Activated naive CD8-positive, alpha-beta T cell (primary cell): ENCODE measurements at regions not wholly inside any gene's neighbourhood (a gene's known extent, or its start where the extent isn't known, plus 50 kb on each side); places are given as distances from the start of the nearest gene placed in this dataset.

ENCODE experiments used
- H3K27ac Mint-ChIP-seq: one replicate; pipeline ENCODE4 v1.8.0; 2021; ENCODE audit warnings: mixed read lengths
- H3K27me3 Mint-ChIP-seq: one replicate; pipeline ENCODE4 v1.8.0; 2021; ENCODE audit warnings: mixed read lengths
- H3K36me3 Mint-ChIP-seq: one replicate; pipeline ENCODE4 v1.8.0; 2021; ENCODE audit warnings: mixed read lengths
- H3K4me1 Mint-ChIP-seq: one replicate; pipeline ENCODE4 v1.8.0; 2021; ENCODE audit warnings: low read depth, mixed read lengths
- H3K4me3 Mint-ChIP-seq: one replicate; pipeline ENCODE4 v1.8.0; 2021; ENCODE audit warnings: mild to moderate bottlenecking, mixed read lengths
- H3K9me3 Mint-ChIP-seq: one replicate; pipeline ENCODE4 v1.8.0; 2021; ENCODE audit warnings: low read depth, mixed read lengths

DNA sequence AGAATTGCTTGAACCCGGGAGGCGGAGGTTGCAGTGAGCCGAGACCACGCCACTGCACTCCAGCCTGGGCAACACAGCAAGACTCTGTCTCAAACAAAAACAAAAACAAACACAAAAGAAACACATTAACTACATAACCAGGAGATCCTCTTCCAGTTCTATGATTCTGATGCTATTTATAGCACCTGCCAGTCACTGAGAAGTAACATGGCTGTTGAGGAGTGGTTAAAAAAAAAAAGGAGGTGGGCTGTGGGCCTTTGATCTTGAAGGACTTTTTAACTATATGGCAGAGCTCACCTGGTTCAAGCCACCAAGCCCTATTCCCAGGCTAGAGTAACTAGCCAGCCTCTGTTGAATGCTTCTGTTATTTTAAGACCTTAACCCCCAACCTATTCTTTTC, 148.8 kb downstream of the ZBTB18 start:
- Mint-ChIP-seq H3K27me3 (no peaks in the 10 kb centered on the region), H3K4me1 (no peaks in the 10 kb centered on the region), H3K4me3 (no peak overlapping the region), H3K27ac (no peak overlapping the region), H3K36me3 (no peaks in the 10 kb centered on the region), H3K9me3 (no peaks in the 10 kb centered on the region)

DNA sequence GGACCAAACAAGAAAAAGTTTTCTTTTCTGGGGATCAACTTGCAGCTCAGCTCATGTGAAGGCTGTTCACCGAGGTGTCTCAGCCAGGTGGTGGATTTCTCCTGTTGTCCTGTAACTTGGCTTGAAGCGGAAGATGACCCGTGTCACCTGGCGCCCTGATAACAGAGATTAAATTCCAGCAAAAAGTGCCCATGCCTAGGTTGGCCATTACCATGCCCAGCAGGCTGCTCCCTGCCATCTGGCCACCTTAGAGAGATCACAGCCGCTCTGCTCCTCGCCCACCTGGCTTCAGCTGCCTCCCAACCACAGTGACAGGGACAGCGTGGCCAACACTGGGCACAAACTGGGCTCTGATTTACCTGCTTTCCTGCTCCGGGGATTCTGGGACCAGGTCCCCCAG, 149.5 kb downstream of the ZBTB18 start:
- no peak overlapping the region for H3K27ac Mint-ChIP-seq

DNA sequence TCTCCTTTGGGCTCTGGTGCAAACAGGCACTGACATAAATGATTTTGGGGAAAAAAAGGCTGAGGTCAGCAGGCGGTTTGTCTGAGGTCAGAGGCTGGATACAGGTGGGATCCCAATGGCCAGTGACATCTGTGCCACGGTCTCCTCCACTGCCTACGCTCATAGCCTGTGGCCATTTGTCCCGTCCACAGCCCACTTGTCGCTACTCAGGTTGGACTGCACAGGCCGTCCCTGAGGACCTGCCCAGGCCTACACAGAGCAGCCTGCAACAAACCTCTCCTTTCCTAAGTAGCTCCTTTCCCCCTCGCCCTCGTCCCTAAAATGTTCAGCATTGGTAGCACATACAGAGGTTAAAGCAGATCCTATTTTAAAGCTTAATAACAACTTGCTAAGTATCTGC, 150.7 kb downstream of the ZBTB18 start:
- Mint-ChIP-seq H3K9me3 (no peaks in the 10 kb centered on the region), H3K4me1 (no peaks in the 10 kb centered on the region), H3K36me3 (no peaks in the 10 kb centered on the region), H3K27me3 (no peaks in the 10 kb centered on the region), H3K4me3 (no peak overlapping the region), H3K27ac (no peak overlapping the region)

More for the DNA sequence above, 149.5 kb downstream of the ZBTB18 start:
- Mint-ChIP-seq H3K36me3 (no peaks in the 10 kb centered on the region), H3K9me3 (no peaks in the 10 kb centered on the region), H3K4me1 (no peaks in the 10 kb centered on the region), H3K4me3 (no peak overlapping the region), H3K27me3 (no peaks in the 10 kb centered on the region)

DNA sequence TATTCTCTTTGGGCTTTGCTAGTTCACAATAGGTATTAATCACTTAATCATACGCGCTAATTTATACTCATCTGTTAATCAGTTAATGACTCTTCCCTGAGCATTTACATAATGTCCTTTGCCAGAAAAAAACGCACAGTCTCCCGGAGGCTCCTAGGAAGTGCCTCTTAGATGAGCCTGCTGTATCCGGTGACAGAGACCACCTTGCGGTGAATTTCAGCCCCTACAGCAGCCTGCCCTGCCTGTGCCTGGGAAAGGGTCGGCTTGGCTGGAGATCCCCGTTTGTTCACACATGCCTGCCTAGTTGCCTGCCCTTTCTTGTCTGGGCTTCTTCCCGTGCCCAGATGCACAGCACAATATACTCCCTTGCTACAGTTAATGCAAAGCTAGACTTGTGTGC, 152.9 kb downstream of the ZBTB18 start:
- H3K27me3 Mint-ChIP-seq: no peaks in the 10 kb centered on the region
- no peaks in the 10 kb centered on the region for H3K4me1 Mint-ChIP-seq
- H3K27ac Mint-ChIP-seq: no peak overlapping the region
- no peaks in the 10 kb centered on the region for H3K36me3 Mint-ChIP-seq
- H3K4me3 Mint-ChIP-seq: no peak overlapping the region
- no peaks in the 10 kb centered on the region for H3K9me3 Mint-ChIP-seq

DNA sequence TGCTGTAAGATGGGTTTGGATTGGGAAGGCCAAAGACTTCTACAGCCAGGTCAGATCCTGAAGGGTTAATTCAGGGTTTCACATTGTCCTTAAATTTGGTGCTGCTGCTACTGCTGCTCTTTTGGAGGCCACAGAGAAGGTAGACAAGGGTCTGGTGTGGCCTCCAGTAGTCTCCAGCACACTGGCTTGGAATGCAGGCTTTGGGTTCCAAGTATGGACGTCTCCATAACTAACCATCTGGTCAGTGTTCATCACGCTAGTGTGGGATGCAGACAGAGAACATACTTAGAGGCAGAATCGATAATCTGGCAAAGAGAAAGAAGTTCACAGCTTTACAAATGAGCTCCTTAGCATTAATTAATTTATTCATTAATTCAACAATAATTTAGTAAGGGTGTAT, 154.1 kb downstream of the ZBTB18 start:
- no peaks in the 10 kb centered on the region for H3K9me3 Mint-ChIP-seq
- no peak overlapping the region for H3K4me3 Mint-ChIP-seq
- H3K27ac Mint-ChIP-seq: no peak overlapping the region
- no peaks in the 10 kb centered on the region for H3K36me3 Mint-ChIP-seq
- H3K4me1 Mint-ChIP-seq: no peaks in the 10 kb centered on the region
- no peaks in the 10 kb centered on the region for H3K27me3 Mint-ChIP-seq

DNA sequence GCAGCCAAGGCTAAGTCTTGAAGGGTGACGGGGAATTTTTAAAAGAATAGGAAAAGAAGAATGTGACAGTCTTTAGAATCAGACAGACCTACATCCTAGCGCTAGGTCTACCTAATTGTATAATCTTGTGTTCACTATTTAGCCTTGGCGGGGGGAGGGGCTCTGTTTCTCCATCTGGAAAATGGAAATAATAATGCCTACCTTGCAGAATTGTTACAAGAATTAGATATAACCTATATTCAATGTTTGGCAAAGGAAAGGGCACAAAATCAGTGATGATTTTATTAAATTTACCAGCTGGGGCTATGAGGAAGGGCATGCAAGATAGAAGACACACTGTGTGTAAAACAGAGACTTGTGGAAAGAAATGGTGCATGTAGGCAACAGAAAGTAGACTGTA, 154.8 kb downstream of the ZBTB18 start:
- H3K27ac Mint-ChIP-seq: no peak overlapping the region
- no peaks in the 10 kb centered on the region for H3K9me3 Mint-ChIP-seq
- H3K4me3 Mint-ChIP-seq: no peak overlapping the region
- no peaks in the 10 kb centered on the region for H3K27me3 Mint-ChIP-seq
- no peaks in the 10 kb centered on the region for H3K36me3 Mint-ChIP-seq
- H3K4me1 Mint-ChIP-seq: no peaks in the 10 kb centered on the region

DNA sequence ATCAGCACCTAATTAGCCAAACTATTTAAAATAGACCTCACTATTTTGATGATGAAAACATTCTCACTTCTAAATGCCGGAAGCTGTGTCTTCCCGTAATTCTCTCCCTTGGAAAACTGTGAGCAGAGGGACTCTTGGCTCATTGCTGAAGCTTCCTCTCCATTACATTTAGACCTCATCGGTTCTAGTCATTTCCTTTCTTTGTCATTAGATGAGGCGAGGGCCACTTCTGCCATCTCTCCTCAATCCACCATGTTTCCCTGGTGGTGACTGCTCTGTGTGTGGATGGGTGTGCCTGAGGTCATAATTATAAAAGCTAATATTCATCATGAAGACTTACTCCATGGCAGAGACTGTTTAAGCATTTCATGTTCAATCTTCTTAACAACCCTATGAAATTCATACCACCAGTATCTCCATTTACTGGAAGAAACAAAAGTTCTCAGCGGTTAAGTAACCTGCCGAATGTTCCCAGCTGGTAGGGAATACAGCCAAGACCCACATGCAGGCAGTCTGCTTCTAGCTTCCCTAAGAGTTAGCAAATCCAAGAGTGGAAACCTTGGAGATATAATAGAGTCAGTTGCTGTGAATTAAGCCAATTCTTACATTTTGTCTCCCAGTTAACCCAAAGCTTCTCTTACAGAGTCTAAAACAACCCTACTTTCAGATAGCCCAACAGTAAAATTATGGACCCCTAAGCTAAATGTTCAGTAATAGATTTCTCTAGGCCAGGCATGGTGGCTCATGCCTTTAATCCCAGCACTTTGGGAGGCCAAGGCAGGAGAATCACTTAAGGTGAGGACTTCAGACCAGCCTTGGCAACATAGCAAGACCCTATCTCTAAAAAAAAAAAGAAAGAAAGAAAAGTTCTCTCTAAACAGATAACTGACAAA, 156.2 kb downstream of the ZBTB18 start:
- Mint-ChIP-seq H3K4me3 (no peak overlapping the region), H3K27me3 (no peaks in the 10 kb centered on the region), H3K36me3 (no peaks in the 10 kb centered on the region), H3K9me3 (no peaks in the 10 kb centered on the region), H3K4me1 (no peaks in the 10 kb centered on the region), H3K27ac (no peak overlapping the region)

DNA sequence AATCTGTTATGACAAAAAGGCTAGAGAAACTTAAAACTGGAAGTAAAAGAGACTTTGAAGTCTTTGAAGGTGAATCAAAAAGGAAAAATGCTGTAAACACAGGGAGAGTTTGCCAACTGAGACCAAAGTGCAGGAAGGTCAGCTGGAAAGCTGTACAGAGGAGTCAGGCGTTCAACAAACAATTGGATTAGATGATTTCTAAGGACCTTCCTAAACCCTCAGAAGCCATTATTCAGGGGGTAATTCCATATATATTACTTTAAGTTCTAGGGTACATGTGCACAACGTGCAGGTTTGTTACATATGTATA, 156.8 kb downstream of the ZBTB18 start:
- H3K27ac Mint-ChIP-seq: no peak overlapping the region
- no peak overlapping the region for H3K4me3 Mint-ChIP-seq
- H3K36me3 Mint-ChIP-seq: no peaks in the 10 kb centered on the region
- no peaks in the 10 kb centered on the region for H3K9me3 Mint-ChIP-seq
- no peaks in the 10 kb centered on the region for H3K4me1 Mint-ChIP-seq
- no peaks in the 10 kb centered on the region for H3K27me3 Mint-ChIP-seq

DNA sequence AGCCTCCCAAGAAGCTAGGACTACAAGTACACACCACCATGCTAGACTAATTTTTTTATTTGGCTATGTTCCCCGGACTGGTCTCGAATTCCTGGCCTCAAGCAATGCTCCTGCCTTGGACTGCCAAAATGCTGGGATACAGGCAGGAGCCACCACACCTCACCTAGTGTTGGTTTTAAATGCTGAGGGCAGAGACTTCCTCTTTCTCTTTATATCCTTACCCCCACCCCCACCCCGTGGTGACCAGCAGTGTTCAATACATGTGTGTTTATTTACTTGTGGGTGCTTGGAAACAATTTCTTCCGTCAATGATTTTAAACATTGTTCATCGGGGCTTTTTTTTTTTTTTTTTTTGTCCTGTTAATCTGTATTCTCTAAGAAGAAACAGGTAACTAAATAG, 158.9 kb downstream of the ZBTB18 start:
- no peaks in the 10 kb centered on the region for H3K4me1 Mint-ChIP-seq
- no peak overlapping the region for H3K27ac Mint-ChIP-seq

DNA sequence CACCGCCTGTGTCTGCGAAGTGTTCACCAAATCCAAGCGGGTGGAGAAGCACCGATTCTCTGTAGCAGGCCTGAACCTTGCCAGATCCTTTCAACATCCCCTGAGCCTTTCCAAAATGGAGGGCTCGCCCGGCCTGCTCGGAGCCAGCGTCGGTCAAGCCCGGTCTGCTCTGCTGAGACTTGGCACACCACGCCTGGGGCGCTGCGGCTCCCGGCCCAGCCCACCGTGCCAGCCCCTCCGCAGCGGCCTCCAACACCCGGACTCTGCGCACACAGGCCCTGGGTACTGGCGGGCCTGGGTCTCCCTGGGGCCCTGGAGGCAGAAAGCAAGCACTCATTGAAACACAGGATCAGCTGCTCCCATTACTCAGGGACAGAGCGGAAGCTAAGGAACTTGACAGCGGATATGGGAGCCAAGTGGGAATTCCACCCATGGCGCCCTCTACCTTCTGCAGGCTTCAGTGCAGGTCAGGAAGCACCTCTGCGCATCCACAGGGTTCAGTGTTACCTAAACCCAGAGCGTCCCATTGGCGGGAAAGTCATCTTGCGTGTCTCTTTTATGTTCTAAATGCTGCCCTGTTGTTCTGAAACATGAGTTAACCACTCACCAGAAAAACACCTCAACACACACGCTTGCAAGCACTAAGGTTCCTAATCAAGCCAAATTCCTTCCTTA, 159.9 kb downstream of the ZBTB18 start:
- H3K27me3 Mint-ChIP-seq: no peaks in the 10 kb centered on the region
- no peaks in the 10 kb centered on the region for H3K9me3 Mint-ChIP-seq
- no peak overlapping the region for H3K27ac Mint-ChIP-seq
- H3K4me3 Mint-ChIP-seq: no peak overlapping the region
- H3K36me3 Mint-ChIP-seq: no peaks in the 10 kb centered on the region
- H3K4me1 Mint-ChIP-seq: no peaks in the 10 kb centered on the region

More for the DNA sequence above, 158.9 kb downstream of the ZBTB18 start:
- Mint-ChIP-seq H3K9me3 (no peaks in the 10 kb centered on the region), H3K36me3 (no peaks in the 10 kb centered on the region), H3K27me3 (no peaks in the 10 kb centered on the region), H3K4me3 (no peak overlapping the region)

DNA sequence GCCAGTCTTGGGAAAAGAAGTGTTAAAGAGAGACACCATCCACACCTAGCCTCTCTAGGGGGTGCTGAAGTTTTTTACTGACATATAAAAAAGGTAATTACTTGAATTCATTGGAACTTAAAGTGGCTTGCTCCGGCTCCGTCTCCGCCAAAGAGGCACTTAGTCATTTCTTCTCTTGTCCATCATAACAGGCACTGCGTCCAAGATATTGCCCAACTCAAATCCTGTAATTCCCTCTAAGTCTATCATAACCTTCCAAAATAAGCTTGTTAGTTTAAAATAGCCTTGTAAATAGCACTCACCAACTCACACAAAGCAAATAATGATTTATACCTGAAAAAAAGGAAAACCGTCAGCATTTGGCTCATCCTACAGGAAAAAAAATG, 160.5 kb downstream of the ZBTB18 start:
- H3K4me1 Mint-ChIP-seq: no peaks in the 10 kb centered on the region
- H3K36me3 Mint-ChIP-seq: no peaks in the 10 kb centered on the region
- no peak overlapping the region for H3K27ac Mint-ChIP-seq
- H3K4me3 Mint-ChIP-seq: no peak overlapping the region
- H3K9me3 Mint-ChIP-seq: no peaks in the 10 kb centered on the region
- H3K27me3 Mint-ChIP-seq: no peaks in the 10 kb centered on the region

DNA sequence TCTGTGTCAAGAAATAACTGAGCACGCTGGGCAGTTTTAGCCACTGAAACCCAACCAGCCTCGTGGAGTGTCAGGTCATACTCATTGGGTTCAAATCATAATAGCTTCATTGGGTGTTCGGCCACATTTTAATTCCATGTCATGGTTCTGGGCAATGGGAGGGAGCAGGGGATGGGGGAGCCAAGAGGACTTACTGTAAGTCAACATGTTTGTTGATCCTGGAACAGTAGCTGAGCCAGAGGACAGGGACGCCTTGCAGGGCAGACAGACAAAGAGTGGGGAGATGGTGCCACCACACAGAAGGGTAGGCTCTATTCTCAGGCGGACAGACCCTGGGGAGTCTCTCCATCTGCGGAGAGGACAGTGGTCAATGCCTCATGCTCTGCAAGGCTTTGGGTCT, 161.1 kb downstream of the ZBTB18 start:
- Mint-ChIP-seq H3K27me3 (no peaks in the 10 kb centered on the region), H3K27ac (no peak overlapping the region), H3K4me1 (no peaks in the 10 kb centered on the region), H3K36me3 (no peaks in the 10 kb centered on the region), H3K9me3 (no peaks in the 10 kb centered on the region), H3K4me3 (no peak overlapping the region)

DNA sequence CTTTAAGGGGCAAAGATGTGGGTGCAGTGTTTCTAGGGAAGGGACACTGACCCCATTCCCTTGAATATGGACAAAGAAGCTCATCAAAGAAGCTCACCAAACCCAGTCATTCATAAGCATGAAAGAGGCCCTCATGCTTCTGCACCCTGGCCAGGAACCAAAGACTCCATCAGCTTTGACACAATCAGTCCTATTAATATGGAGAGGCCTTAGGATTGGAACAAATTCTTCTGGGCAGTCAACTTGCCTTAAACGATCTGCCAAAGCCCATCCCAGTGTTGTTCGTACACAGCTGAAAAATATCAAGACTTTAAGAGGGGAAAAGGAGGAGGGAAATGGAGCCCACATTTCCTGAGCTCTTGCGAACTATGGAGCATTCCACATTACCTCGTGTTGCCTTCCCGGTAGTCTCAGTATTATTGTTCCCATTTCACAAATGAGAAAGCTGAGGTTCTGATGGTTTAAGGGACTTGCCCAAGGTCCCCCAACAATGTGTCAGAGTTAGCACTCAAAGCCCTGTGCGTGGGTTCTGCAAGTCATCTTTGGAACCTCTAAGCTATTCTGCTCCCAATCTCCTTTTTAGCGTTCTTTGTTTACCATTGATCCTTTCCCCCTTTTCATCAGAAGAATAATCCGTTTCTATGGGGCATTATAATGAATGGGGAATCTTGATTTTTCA, 161.9 kb downstream of the ZBTB18 start:
- no peaks in the 10 kb centered on the region for H3K9me3 Mint-ChIP-seq
- H3K36me3 Mint-ChIP-seq: no peaks in the 10 kb centered on the region
- H3K27ac Mint-ChIP-seq: no peak overlapping the region
- no peaks in the 10 kb centered on the region for H3K4me1 Mint-ChIP-seq
- no peaks in the 10 kb centered on the region for H3K27me3 Mint-ChIP-seq
- no peak overlapping the region for H3K4me3 Mint-ChIP-seq

DNA sequence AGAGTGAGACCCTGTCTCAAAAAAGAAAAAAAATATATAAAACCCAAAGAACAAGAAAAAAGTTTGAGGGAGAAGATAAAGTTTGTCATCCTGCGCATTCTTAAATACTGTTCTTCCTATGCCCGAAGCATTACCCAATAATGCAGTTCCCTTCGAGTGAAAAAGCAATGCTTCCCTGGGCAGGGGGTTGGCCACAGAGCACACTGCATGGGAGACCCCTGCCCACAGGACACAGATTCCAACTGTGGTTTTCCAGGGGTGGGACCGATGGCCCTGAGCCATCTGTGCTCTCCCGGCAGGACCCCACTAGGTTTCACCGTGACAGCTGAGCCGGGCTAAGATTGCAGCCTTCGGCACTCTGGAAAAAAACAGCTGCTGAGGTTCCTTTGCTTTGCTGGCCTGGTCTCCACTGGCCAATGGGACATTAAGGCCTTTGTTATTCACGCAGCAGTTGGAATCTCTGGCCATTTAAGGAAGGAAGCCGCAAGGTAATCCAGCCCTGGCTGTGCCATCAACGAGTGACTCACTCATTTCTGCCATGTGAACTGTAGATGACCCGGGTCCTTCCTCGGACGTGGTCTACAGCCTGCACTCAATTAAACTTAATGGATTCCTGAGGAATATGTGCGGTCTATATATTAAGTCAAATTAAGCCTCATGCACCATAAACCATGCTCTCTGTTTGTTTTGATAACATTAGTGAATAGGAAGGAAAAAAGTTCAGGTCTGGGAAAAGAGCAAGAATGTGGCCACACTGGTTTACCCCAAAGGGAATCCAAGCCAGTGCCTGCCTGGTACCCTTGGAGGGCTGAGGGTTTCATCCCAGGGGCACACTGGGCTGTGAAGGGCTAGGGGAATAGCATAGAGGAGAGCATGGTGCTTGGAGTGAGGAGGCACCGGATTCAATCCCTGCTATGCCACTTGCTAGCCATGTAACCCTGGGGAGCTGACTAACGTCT, 163.2 kb downstream of the ZBTB18 start:
- Mint-ChIP-seq H3K27ac (no peak overlapping the region), H3K4me1 (no peaks in the 10 kb centered on the region), H3K4me3 (no peak overlapping the region), H3K9me3 (no peaks in the 10 kb centered on the region), H3K36me3 (no peaks in the 10 kb centered on the region), H3K27me3 (no peaks in the 10 kb centered on the region)
